K562 (cell line): ENCODE measurements at regions not wholly inside any gene's neighbourhood (a gene's known extent, or its start where the extent isn't known, plus 50 kb on each side); places are given as distances from the start of the nearest gene placed in this dataset.

Experiments used
- ATAC-seq: fragments of 200-7000 bp; cut with Tn5 transposase; 3 replicates; pipeline ENCODE4 v1.9.1; 2020; ENCODE audit warnings: moderate library complexity
- BruUV-seq: library from RNA; stranded (reverse); fragments of 400-500 nt; replicated peaks from 2 replicates; lab custom pipeline; 2021; lab: Mats Ljungman, UMichigan
- CTCF ChIA-PET: fragments of 300-600 bp; formaldehyde crosslinking; extraction: SDS; loops from one replicate; lab custom pipeline; 2021; ENCODE audit warnings: low intra/inter-chr PET ratio; lab: Yijun Ruan, JAX
- POLR2A ChIA-PET: fragments of 300-600, 350-650 bp; sonication (Branson Sonifier 250); formaldehyde crosslinking; extraction: SDS; loops from one replicate; lab custom pipeline; 2021; ENCODE audit warnings: antibody characterized with exemption, inconsistent platforms; lab: Yijun Ruan, JAX
- DNase-seq, 4 experiments: peaks; one replicate each; pipeline versions ENCODE4 v3.0.0 to v3.0.0-alpha.2; 2011 to 2018; ENCODE audit warnings: low spot score in 3 of 4, mixed read lengths in 3 of 4; ENCODE audit errors: extremely low read depth in 1 of 4
- FAIRE-seq: peaks from 2 replicates; lab custom pipeline; 2011; peaks lifted over from hg19 to GRCh38; lab: Jason Lieb, UNC
- H2AFZ ChIP-seq: 2 replicates; pipeline ENCODE4 v1.6.0; 2011; ENCODE audit warnings: low read depth, low read length, control low read depth, inconsistent platforms
- H3K27ac ChIP-seq: fragments of 200-600 bp; 3 replicates; pipeline ENCODE4 v1.8.0; 2011; ENCODE audit warnings: low read depth, mild to moderate bottlenecking, control low read depth, inconsistent platforms, low read length, moderate library complexity, mixed read lengths; ENCODE audit errors: extremely low read depth
- H3K27me3 ChIP-seq, 2 experiments: fragments of 300-600 bp in 1 of 2; 2 replicates in 1 of 2; 3 replicates in 1 of 2; pipeline versions ENCODE4 v1.6.0 to v1.8.0; 2011; ENCODE audit warnings: inconsistent platforms in 2 of 2, low read length in 2 of 2, mild to moderate bottlenecking in 1 of 2, mixed read lengths in 1 of 2, moderate library complexity in 1 of 2; ENCODE audit not compliant: control insufficient read depth in 2 of 2, insufficient read depth in 2 of 2
- H3K36me3 ChIP-seq: fragments of 300-600 bp; 3 replicates; pipeline ENCODE4 v1.8.0; 2011; ENCODE audit warnings: mild to moderate bottlenecking, low read length, inconsistent platforms; ENCODE audit not compliant: control insufficient read depth, insufficient read depth
- H3K4me1 ChIP-seq, 2 experiments: fragments of 200-600 bp in 1 of 2; replicated peaks in 1 of 2; 2 replicates in 1 of 2; 3 replicates in 1 of 2; pipeline versions ENCODE4 v1.5.1 to v1.8.0; 2011; ENCODE audit warnings: inconsistent platforms in 2 of 2, low read length in 2 of 2, mild to moderate bottlenecking in 1 of 2, mixed read lengths in 1 of 2, moderate library complexity in 1 of 2; ENCODE audit not compliant: control insufficient read depth in 2 of 2, insufficient read depth in 2 of 2
- H3K4me2 ChIP-seq: 2 replicates; pipeline ENCODE4 v1.6.1; 2011; ENCODE audit warnings: low read length, control low read depth, inconsistent platforms, mixed read lengths; ENCODE audit not compliant: insufficient read depth
- H3K4me3 ChIP-seq: fragments of 200-600 bp; sonication (generic), shearing (Covaris generic); 2 replicates; pipeline ENCODE4 v1.5.1; 2016; ENCODE audit warnings: control low read depth, inconsistent platforms
- H3K79me2 ChIP-seq: fragments of 200-600 bp; 3 replicates; pipeline ENCODE4 v1.8.0; 2011; ENCODE audit warnings: low read length, inconsistent platforms; ENCODE audit not compliant: control insufficient read depth, insufficient read depth
- H3K9ac ChIP-seq, 2 experiments: 2 replicates each; pipeline versions ENCODE4 v1.6.0 to v1.6.1; 2011; ENCODE audit warnings: low read depth in 2 of 2, low read length in 2 of 2, control low read depth in 1 of 2, inconsistent platforms in 1 of 2, mild to moderate bottlenecking in 1 of 2, mixed read lengths in 1 of 2; ENCODE audit not compliant: insufficient read depth in 1 of 2
- H3K9me1 ChIP-seq: one replicate; pipeline ENCODE4 v1.6.0; 2011; ENCODE audit warnings: inconsistent platforms, mild to moderate bottlenecking, low read length, moderate library complexity; ENCODE audit not compliant: control insufficient read depth, insufficient read depth
- H3K9me3 ChIP-seq: replicated peaks from 2 replicates; pipeline ENCODE4 v1.5.1; 2011; ENCODE audit warnings: low read depth, low read length, inconsistent platforms; ENCODE audit not compliant: control insufficient read depth, insufficient read depth
- H4K20me1 ChIP-seq: replicated peaks from 2 replicates; pipeline ENCODE4 v1.6.1; 2011; ENCODE audit warnings: low read length, inconsistent platforms, mixed read lengths; ENCODE audit not compliant: control insufficient read depth, insufficient read depth
- BMI1 ChIP-seq: fragments of 150-350 bp; IDR thresholded peaks from 2 replicates; pipeline ENCODE4 v1.6.1; 2014; ENCODE audit warnings: low read length
- DACH1 ChIP-seq: fragments of 450-650 bp; IDR thresholded peaks from 2 replicates; pipeline ENCODE4 v1.6.1; 2018; ENCODE audit not compliant: partially characterized antibody
- EGR1 ChIP-seq: fragments of 450-650 bp; conservative IDR thresholded peaks from 2 replicates; pipeline ENCODE4 v1.6.1; 2017; ENCODE audit warnings: mild to moderate bottlenecking
- ILF3 ChIP-seq: fragments of 450-650 bp; IDR thresholded peaks from 2 replicates; pipeline ENCODE4 v1.6.1; 2018; ENCODE audit warnings: antibody characterized with exemption, mild to moderate bottlenecking, moderate library complexity, borderline replicate concordance
- PTBP1 ChIP-seq: fragments of 200-400 bp; formaldehyde crosslinking; IDR thresholded peaks from 2 replicates; pipeline ENCODE4 v1.6.1; 2017; ENCODE audit warnings: low read depth, low read length
- RAD21 ChIP-seq, 2 experiments: fragments of 250-450 bp in 1 of 2; fragments of 450-650 bp in 1 of 2; sonication (Bioruptor Pico) in 1 of 2; formaldehyde crosslinking in 1 of 2; IDR thresholded peaks in 1 of 2; conservative IDR thresholded peaks in 1 of 2; 2 replicates each; pipeline versions ENCODE4 v1.4.0 to v1.8.0; 2020 to 2022; ENCODE audit warnings: mild to moderate bottlenecking in 2 of 2, moderate library complexity in 1 of 2
- STAT5B ChIP-seq: fragments of 250-450 bp; sonication (Bioruptor Pico); IDR thresholded peaks from 2 replicates; pipeline ENCODE4 v1.8.0; 2021; ENCODE audit warnings: mild to moderate bottlenecking, inconsistent platforms
- TEAD4 ChIP-seq, 2 experiments: sonication (generic) in 1 of 2; formaldehyde crosslinking in 1 of 2; IDR thresholded peaks; 2 replicates each; pipeline versions ENCODE4 v1.6.1 to v1.8.0; 2012 to 2022; ENCODE audit warnings: borderline replicate concordance in 1 of 2, inconsistent platforms in 1 of 2, low read length in 1 of 2, mild to moderate bottlenecking in 1 of 2, missing genetic modification reagents in 1 of 2
- ZKSCAN3 ChIP-seq: fragments of 250-450 bp; sonication (Bioruptor Pico); IDR thresholded peaks from 2 replicates; pipeline ENCODE4 v1.4.0; 2020
- ZNF197 ChIP-seq: fragments of 200-800 bp; sonication (Bioruptor generic); IDR thresholded peaks from 2 replicates; pipeline ENCODE4 v1.6.1; 2016; ENCODE audit warnings: low read depth, missing genetic modification characterization, missing compliant biosample characterization
- ZNF24 ChIP-seq: fragments of 450-650 bp; IDR thresholded peaks from 2 replicates; pipeline ENCODE4 v1.6.1; 2016
- ZNF311 ChIP-seq: fragments of 250-450 bp; sonication (Bioruptor Pico); IDR thresholded peaks from 2 replicates; pipeline ENCODE4 v1.4.0; 2020; ENCODE audit warnings: mild to moderate bottlenecking, moderate library complexity
- WGBS: fragments of 100-300 bp; shearing (Covaris generic); methylation state at CpG from one replicate; pipeline ENCODE4 v1.1.6; 2016; ENCODE audit warnings: low coverage, mixed read lengths; ENCODE audit not compliant: insufficient coverage; ENCODE audit errors: missing lambda C conversion rate; 5-methylcytosine and 5-hydroxymethylcytosine counted together
- in situ Hi-C: fragments of 300-500 bp; cut with MboI; formaldehyde crosslinking; loops from 4 replicates; pipeline ENCODE4 v1.15.0; 2018; ENCODE audit warnings: inconsistent platforms, mixed read lengths
- intact Hi-C: fragments of 100-400 bp; cut with micrococcal nuclease; formaldehyde crosslinking; loops from 2 replicates; pipeline ENCODE4 v1.14.2; 2022
- TF ChIP-seq, protein P1 (sequence below), 2 experiments: fragments of 450-650 bp; conservative IDR thresholded peaks; 2 replicates each; pipeline ENCODE4 v1.6.1; 2017; ENCODE audit warnings: mild to moderate bottlenecking in 2 of 2, moderate library complexity in 2 of 2
- TF ChIP-seq, protein P2 (sequence below): fragments of 450-650 bp; formaldehyde crosslinking; IDR thresholded peaks from 2 replicates; pipeline ENCODE4 v1.4.0; 2020; ENCODE audit warnings: mild to moderate bottlenecking, moderate library complexity

DNA sequence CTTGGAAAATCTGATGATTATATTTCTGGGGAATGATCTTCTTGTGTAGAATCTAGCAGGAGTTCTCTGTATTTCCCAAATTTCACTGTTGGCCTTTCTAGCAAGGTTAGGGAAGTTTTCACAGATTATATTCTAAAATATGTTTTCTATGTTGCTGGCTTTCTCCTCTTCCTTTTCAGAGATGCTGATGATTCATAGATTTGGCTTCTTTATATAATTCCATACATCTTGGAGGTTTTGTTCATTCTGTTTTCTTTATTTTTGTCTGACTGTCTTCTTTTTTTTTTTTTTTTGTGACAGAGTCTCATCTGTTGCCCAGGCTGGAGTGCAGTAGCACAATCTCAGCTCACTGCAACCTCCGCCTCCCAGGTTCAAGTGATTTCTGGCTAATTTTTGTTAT, 957.9 kb upstream of the SLIT2 start:
- in situ Hi-C loops, result no loop called here
- WGBS, result no CpG with 5 or more reads among the region's 1 CpG
- Histone ChIP-seq H3K4me2 (no peak overlapping the region), H3K79me2 (no peaks in the 10 kb centered on the region), H3K27me3 (no peaks in the 10 kb centered on the region), H2AFZ (no peak overlapping the region), H3K9ac (no peak overlapping the region), H3K4me1 (no peaks in the 10 kb centered on the region), H3K4me3 (no peak overlapping the region), H3K27ac (no peak overlapping the region), H3K36me3 (no peaks in the 10 kb centered on the region), H3K9me3 (no peaks in the 10 kb centered on the region; the same call in 1 of the 2 replicates), H3K9me1 (no peaks in the 10 kb centered on the region), H4K20me1 (no peaks in the 10 kb centered on the region)
- TF ChIP-seq BMI1 (no peak), ZNF24 (no peak), ZNF311 (CRISPR knock-in tag) (no peak), EGR1 (no peak), ILF3 (no peak), ZKSCAN3 (CRISPR knock-in tag) (no peak), PTBP1 (no peak), DACH1 (no peak), STAT5B (CRISPR knock-in tag) (no peak), TEAD4 (IDR thresholded peaks at IDR 0.05; ENCODE audit: low read length) (no peak), TEAD4 (CRISPR knock-in tag; IDR thresholded peaks at IDR 0.05; ENCODE audit: borderline replicate concordance) (no peak), ZNF197 (no peak), RAD21 (CRISPR knock-in tag; conservative IDR thresholded peaks at IDR 0.05 in 1 of 2, IDR thresholded peaks at IDR 0.05 in 1 of 2) (no peak)
- TF ChIP-seq, protein P1, sequence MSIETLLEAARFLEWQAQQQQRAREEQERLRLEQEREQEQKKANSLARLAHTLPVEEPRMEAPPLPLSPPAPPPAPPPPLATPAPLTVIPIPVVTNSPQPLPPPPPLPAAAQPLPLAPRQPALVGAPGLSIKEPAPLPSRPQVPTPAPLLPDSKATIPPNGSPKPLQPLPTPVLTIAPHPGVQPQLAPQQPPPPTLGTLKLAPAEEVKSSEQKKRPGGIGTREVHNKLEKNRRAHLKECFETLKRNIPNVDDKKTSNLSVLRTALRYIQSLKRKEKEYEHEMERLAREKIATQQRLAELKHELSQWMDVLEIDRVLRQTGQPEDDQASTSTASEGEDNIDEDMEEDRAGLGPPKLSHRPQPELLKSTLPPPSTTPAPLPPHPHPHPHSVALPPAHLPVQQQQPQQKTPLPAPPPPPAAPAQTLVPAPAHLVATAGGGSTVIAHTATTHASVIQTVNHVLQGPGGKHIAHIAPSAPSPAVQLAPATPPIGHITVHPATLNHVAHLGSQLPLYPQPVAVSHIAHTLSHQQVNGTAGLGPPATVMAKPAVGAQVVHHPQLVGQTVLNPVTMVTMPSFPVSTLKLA (conservative IDR thresholded peaks at IDR 0.05), result no peak
- TF ChIP-seq, protein P2, sequence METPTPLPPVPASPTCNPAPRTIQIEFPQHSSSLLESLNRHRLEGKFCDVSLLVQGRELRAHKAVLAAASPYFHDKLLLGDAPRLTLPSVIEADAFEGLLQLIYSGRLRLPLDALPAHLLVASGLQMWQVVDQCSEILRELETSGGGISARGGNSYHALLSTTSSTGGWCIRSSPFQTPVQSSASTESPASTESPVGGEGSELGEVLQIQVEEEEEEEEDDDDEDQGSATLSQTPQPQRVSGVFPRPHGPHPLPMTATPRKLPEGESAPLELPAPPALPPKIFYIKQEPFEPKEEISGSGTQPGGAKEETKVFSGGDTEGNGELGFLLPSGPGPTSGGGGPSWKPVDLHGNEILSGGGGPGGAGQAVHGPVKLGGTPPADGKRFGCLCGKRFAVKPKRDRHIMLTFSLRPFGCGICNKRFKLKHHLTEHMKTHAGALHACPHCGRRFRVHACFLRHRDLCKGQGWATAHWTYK (CRISPR knock-in tag), result no peak
- intact Hi-C loops, result no loop called here
- POLR2A ChIA-PET, result no interaction called here
- FAIRE-seq, result no peak
- BruUV-seq, result no TSS peak
- DNase-seq, result no peak
- no peak for ATAC-seq
- CTCF ChIA-PET, result no interaction called here
